HPDE6-E6E7 (cell line): ENCODE measurements at regions not wholly inside any gene's neighbourhood (a gene's known extent, or its start where the extent isn't known, plus 50 kb on each side); places are given as distances from the start of the nearest gene placed in this dataset.
"Not testable (repeated sequence)": the region's sequence is repeated elsewhere in the genome, so short reads cannot be mapped to it uniquely, and the experiment has no call there.

ENCODE experiments used
- DNase-seq: peaks from one replicate; pipeline ENCODE4 v3.0.0; 2011; ENCODE audit warnings: missing footprints; ENCODE audit errors: extremely low spot score

GRCh38 chr7:142568435-142569097 lies 180.7 kb upstream of the PRSS1 start:
- peak; percentile 73 for DNase-seq

- no peak for DNase-seq
Measured at GRCh38 chr7:142567201-142568075, 181.8 kb upstream of the PRSS1 start.

- DNase-seq = no peak
Measured at GRCh38 chr7:142566271-142566670, 183.0 kb upstream of the PRSS1 start.

GRCh38 chr7:142564125-142564524 lies 185.1 kb upstream of the PRSS1 start:
- DNase-seq = not testable (repeated sequence)

GRCh38 chr7:142563470-142563869 lies 185.8 kb upstream of the PRSS1 start:
- no peak for DNase-seq

- DNase-seq = no peak
Measured at GRCh38 chr7:142562688-142563087, 186.6 kb upstream of the PRSS1 start.

- DNase-seq = not testable (repeated sequence)
Measured at GRCh38 chr7:142561396-142561795, 187.9 kb upstream of the PRSS1 start.

- not testable (repeated sequence) for DNase-seq
Measured at GRCh38 chr7:142560770-142561169, 188.5 kb upstream of the PRSS1 start.

GRCh38 chr7:142560166-142560565 lies 189.1 kb upstream of the PRSS1 start:
- no peak for DNase-seq

- DNase-seq = no peak
Measured at GRCh38 chr7:142557971-142558582, 191.2 kb upstream of the PRSS1 start.

GRCh38 chr7:142556740-142557139 lies 192.5 kb upstream of the PRSS1 start:
- peak; percentile 95 for DNase-seq

GRCh38 chr7:142554560-142555532 lies 194.4 kb upstream of the PRSS1 start:
- no peak for DNase-seq

- no peak for DNase-seq
Measured at GRCh38 chr7:142553216-142553615, 196.1 kb upstream of the PRSS1 start.

GRCh38 chr7:142548978-142549377 lies 200.3 kb upstream of the PRSS1 start:
- DNase-seq = no peak

- no peak for DNase-seq
Measured at GRCh38 chr7:142546452-142546851, 202.8 kb upstream of the PRSS1 start.

GRCh38 chr7:142542942-142543341 lies 206.3 kb upstream of the PRSS1 start:
- DNase-seq = no peak

GRCh38 chr7:142542105-142542504 lies 207.2 kb upstream of the PRSS1 start:
- no peak for DNase-seq

- DNase-seq = no peak
Measured at GRCh38 chr7:142540371-142540770, 208.9 kb upstream of the PRSS1 start.

- no peak for DNase-seq
Measured at GRCh38 chr7:142539901-142540300, 209.4 kb upstream of the PRSS1 start.

GRCh38 chr7:142537760-142538159 lies 211.5 kb upstream of the PRSS1 start:
- no peak for DNase-seq

- DNase-seq = peak; percentile 78
Measured at GRCh38 chr7:142535123-142535779, 214.0 kb upstream of the PRSS1 start.
